GM23338 (cell line): ENCODE measurements at regions not wholly inside any gene's neighbourhood (a gene's known extent, or its start where the extent isn't known, plus 50 kb on each side); places are given as distances from the start of the nearest gene placed in this dataset.

Experiments
- CREB1 ChIP-seq: fragments of 250-450 bp; sonication (Bioruptor Pico); IDR thresholded peaks from 2 replicates; pipeline ENCODE4 v1.5.0; 2020; ENCODE audit warnings: low read depth, mild to moderate bottlenecking, moderate library complexity
- CTCF ChIP-seq, 2 experiments: fragments of 200-600 bp in 1 of 2; sonication (generic) in 1 of 2; conservative IDR thresholded peaks; 2 replicates each; pipeline versions ENCODE4 v1.5.1 to v1.6.1; 2016 to 2017; ENCODE audit warnings: antibody characterized with exemption in 2 of 2, low read depth in 2 of 2, mild to moderate bottlenecking in 2 of 2, moderate library complexity in 1 of 2
- EZH2 ChIP-seq: fragments of 200-600 bp; sonication (generic); IDR thresholded peaks from one replicate; pipeline ENCODE4 v1.8.0; 2017; ENCODE audit warnings: antibody characterized with exemption, mild to moderate bottlenecking, low read depth; ENCODE audit not compliant: unreplicated experiment
- EZH2phosphoT487 ChIP-seq: fragments of 200-600 bp; sonication (generic); IDR thresholded peaks from one replicate; pipeline ENCODE4 v1.8.1; 2018; ENCODE audit warnings: antibody characterized with exemption; ENCODE audit not compliant: unreplicated experiment
- POLR2AphosphoS5 ChIP-seq: IDR thresholded peaks from 2 replicates; pipeline ENCODE4 v1.6.1; 2016; ENCODE audit warnings: antibody characterized with exemption, low read depth
- REST ChIP-seq: IDR thresholded peaks from one replicate; pipeline ENCODE4 v1.6.1; 2018; ENCODE audit warnings: antibody characterized with exemption; ENCODE audit not compliant: unreplicated experiment
- STAT1 ChIP-seq: IDR thresholded peaks from one replicate; pipeline ENCODE4 v1.6.1; 2016; ENCODE audit warnings: antibody characterized with exemption; ENCODE audit not compliant: unreplicated experiment

- no peak for TF ChIP-seq CTCF (conservative IDR thresholded peaks at IDR 0.05; ENCODE audit: low read depth in 2 of 2)
- TF ChIP-seq POLR2AphosphoS5: no peak
- no peak for TF ChIP-seq EZH2
- no peak for TF ChIP-seq STAT1
- TF ChIP-seq CREB1: no peak
- no peak for TF ChIP-seq REST
- no peak for TF ChIP-seq EZH2phosphoT487
Observed at GRCh38 chr9:135346438-135347050, 133.0 kb upstream of the PPP1R26 start.
